ENCODE measurements at regions not wholly inside any gene's neighbourhood (a gene's known extent, or its start where the extent isn't known, plus 50 kb on each side); places are given as distances from the start of the nearest gene placed in this dataset.
"Not testable (repeated sequence)": the region's sequence is repeated elsewhere in the genome, so short reads cannot be mapped to it uniquely, and the experiment has no call there.

DNA sequence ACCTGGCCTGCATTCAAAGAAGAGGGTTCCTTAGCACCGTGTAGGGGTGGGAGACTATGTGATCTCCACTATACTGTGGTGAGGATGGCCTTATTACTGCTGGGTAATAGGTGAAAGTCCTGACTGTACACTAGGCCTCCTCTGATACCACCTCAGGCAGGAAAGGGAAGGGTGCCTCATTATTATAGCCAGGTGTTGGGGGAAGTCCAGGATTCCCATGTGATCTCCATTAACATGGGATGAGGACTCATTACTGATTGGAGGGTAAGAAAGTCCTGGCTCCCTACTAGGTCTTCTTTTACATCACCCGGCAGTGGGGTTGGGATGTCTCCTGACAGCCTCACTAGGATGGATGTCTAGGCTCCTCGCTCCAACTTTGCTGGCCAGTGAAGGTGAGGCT, 252.1 kb downstream of the LRIG3 start:
- DNase-seq, result no peak

DNA sequence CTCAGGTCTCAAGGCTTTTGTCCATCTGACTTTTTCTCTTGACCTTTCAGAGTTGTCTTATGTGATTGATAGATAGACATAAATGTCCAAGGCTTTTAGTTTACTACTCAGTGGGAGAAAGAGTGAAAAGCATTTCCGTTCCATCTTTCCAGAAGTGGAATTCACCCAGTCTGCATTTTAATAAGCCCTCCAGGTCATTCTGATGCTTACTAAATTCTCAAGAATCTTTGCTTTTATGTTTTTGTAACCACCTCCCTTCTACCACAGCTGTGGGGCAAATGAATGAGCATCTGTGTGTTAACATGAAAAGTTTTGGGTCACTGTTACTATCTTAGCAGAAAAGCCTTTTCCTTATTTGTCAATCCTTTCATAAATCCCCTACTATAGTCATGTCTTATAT, 251.4 kb downstream of the LRIG3 start:
- DNase-seq, result no peak

DNA sequence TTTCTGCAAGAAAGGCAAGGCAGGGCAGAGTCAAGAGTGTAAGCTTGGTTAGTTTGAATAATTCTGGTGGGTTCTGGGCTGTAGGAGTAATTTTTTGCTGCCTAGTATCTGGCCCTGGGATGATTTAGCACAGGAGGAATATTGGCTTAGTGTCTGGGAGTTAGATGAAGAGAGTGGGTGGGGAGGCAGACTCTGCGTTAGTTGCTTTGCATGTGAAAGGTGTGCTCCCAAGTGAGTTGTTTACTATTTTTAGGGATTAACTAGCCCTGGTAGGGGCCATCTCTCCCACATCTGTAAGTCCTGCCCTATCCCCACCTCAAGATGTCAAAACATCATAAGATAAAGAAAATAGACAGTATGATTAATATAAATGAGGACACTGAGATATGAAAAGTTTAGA, 249.7 kb downstream of the LRIG3 start:
- DNase-seq, result no peak

DNA sequence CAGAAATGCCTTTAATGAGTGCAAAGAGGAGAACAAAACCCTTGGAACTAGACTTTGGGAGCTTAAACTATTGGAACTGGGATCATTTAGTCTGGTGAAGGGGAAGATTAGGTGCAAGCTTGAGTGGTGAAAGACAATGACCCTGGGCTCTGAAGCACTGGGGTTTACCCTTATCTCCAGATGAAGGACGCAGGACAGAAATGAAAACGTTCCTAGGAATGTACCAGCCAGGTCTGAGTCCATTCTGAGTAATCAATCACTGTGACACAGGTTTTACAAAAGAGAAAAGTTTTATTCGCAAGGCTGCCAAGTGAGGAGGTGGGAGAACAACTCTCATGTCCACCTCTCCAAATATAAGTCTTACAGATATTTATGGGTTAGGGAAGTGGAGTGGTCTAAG, 249.1 kb downstream of the LRIG3 start:
- DNase-seq, result no peak

DNA sequence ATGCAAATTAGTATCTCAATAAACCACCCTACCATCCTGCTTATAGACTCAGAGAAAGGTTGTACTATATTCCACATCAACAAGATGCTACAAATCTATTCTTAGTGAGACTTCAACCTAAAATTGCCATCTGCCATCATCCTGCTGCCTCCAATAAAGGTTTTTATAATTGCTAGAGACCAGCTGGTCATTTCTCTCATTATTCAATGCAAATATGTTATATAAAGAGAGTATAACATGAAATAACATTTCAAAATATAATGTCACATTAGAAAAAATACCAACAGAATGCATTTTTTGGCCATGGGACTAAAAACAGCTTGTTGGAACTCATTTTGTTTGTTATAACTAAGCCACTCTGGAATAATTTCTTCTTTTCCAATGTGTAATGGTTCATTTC, 247.3 kb downstream of the LRIG3 start:
- DNase-seq, result no peak

DNA sequence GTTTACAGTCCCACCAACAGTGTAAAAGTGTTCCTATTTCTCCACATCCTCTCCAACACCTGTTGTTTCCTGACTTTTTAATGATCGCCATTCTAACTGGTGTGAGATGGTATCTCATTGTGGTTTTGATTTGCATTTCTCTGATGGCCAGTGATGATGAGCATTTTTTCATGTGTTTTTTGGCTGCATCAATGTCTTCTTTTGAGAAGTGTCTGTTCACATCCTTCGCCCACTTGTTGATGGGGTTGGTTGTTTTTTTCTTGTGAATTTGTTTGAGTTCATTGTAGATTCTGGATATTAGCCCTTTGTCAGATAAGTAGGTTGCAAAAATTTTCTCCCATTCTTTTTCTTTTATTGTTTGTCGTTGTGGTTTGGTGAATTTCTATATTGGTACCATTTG, 242.5 kb downstream of the LRIG3 start:
- not testable (repeated sequence) for DNase-seq

DNA sequence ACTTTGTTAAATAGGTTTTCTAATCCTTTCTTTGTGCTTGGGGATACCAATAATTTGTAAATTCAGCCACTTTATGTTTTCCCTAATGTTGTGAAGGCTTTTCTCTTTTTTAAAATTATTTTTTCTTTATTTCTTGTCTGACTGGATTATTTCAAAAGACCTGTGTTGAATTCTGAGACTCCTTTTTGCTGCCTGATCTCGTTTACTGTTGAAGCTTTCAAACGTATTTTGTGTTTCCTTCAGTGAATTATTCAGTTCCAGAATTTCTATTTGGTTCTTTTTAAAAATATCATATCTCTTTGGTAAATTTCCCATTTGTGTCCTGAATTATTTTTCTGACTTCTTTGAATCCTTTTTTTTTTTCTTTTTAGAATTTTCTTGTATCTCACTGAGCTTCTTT, 241.6 kb downstream of the LRIG3 start:
- no peak for DNase-seq

DNA sequence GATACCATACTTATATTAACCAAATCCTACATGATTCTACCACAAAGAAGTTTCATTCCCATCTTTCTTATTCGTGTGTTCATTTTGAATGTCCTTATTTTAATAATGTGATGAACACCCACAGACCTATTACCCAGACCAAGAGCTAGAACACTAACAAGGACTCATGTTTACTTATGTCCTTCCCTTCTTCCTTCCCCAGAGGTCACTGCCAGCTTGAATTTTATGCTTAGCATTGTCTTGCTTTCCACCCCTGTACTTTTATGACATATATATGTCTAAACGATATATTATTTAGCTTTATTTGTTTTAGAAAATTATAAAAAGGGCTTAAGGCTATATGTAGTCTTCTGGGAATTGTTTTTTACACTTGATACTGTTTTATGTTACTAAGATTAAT, 238.6 kb downstream of the LRIG3 start:
- no peak for DNase-seq

DNA sequence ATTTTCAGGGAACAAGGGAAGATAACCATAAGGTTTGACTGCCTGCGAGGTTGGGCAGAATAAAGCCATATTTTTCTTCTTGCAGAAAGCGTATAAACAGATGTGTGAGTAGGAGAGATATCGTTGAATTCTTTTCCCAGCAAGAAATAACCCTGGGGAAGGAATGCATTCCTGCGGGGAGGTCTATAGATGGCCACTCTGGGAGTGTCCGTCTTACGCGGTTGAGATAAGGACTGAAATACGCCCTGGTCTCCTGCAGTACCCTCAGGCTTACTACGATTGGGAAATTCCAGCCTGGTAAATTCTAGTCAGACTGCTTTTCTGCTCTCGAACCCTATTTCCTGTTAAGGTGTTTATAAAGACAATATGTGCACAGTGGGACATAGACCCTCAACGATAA, 225.0 kb downstream of the LRIG3 start:
- no peak for DNase-seq

DNA sequence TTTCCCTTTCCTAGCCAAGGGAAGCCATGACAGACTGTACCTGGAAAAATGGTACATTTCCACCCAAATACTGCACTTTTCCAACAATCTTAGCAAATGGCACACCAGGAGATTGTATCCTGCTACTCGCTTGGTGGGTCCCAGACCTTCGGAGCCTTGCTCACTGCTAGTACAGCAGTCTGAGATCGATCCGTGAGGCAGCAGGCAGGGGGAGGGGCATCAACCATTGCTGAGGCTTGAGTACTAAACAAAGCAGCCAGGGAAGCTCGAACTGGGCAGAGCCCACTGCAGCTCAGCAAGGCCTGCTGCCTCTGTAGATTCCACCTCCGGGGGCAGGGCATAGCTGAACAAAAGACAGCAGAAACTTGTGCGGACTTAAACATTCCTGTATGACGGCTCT, 218.8 kb downstream of the LRIG3 start:
- no peak for DNase-seq

DNA sequence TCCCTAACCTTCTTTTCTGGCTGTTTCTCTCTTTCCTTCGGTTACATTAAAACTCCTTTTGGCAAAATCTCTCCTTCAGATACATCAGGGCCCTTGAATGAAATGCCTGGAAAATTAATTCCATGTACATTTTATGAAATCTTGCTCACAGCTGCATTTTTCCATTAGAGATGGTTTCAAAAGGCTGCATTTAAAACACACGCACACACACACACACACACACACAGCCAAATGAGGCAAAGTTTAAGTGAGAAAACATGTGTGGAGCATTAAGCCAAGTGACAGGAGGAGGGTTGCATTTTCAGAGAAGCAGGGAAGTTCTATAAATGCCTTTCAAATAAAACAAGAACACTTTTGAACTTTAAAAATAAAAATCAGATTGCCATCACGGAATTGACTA, 216.4 kb downstream of the LRIG3 start:
- no peak for DNase-seq

DNA sequence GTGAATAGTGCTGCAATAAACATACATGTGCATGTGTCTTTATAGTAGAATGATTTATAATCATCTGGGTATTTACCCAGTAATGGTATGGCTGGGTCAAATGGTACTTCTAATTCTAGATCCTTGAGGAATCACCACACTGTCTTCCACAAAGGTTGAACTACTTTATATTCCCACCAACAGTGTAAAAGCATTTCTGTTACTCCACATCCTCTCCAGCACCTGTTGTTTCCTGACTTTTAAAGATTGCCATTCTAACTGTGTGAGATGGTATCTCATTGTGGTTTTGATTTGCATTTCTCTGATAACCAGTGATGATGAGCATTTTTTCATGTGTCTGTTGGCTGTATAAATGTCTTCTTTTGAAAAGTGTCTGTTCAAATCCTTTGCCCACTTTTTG, 215.5 kb downstream of the LRIG3 start:
- not testable (repeated sequence) for DNase-seq

DNA sequence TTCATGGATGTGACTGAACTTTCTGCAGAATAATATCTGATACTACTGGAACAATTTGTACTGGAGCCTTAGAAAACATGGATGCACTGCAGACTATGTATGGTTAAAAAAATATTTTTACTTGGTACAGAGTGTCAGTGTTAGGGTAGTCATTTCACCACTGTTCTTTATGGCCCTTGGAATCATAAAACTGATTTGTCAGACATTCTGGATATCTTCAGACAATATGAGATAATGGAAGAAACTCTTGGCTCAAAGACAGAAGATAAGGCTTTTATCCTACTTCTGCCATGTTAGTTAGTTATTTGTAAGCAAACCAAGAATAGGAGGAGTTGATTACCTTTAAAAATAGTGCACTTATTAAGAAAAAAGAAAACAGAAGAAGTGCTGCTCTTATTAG, 209.4 kb downstream of the LRIG3 start:
- no peak for DNase-seq

DNA sequence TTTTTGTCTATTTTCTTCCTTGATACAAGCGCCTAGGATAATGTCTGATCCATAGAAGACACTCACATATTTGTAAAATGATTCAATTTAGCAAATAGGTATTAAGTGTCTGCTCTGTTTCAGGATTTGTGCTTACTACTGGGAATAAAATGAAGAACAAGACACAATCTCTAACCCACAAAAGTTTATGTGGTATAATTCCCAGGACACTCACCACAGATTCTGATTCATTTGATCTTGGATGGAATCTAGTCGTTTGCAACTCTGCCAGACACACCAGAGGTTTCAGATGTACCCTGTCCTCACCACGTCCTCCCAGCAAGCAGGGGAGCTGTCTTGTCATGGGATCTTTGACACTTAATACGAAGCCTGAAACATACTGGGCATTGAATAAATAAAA, 208.3 kb downstream of the LRIG3 start:
- no peak for DNase-seq

DNA sequence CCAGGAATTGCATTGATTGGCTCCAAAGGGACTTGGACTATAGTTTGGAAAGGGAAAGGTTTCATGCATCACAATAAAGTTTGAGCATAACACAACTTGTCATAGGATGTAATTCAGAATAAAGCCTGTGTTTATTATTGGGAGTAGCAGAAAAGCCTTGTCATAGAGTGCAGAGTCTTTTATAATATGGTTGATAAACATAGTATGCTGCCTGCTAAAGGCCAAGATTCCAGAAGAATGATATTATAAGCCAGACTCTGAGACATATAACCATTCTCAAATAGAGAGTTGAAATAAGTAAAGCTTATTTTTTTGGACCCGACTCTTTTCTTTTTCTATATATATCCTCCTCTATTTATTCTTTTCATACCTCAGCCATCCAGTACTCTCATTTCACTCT, 207.3 kb downstream of the LRIG3 start:
- DNase-seq, result no peak

DNA sequence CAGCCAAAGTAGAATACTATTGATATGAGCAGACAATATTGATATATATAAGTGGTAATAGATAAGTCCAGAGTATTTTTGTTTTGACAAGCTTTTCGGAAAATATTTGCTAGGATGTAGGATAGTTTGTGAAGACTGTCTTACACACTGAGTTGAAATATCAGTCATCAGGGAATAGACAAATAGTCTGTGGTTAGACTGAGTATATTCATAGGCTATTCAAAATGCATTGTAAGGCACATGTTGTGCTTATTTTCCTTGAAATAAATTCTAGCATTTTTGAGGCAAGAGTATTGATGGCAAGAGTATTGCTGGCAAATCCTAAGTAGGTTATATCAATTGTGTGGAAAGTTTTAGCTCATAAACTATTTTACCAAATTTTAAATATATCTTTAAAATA, 201.1 kb downstream of the LRIG3 start:
- DNase-seq, result no peak

DNA sequence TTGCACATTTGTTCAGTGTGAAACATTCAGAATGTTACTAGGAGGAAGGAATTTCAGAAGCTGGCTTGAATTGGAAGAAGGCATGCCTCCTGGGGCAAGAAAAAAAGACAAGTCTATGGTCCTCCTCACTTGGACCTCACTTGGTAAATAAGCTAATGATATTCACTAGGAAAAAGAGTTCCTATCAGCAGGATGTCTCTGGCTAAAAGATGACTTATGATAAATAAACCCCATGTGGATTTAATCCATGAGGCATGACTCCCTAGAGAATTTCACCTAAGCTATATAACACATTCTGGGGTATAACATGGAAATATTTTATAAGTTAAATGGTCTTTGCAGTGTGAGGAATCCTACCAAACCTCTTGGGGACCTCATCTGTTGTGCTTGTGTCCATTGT, 199.9 kb downstream of the LRIG3 start:
- DNase-seq, result no peak

DNA sequence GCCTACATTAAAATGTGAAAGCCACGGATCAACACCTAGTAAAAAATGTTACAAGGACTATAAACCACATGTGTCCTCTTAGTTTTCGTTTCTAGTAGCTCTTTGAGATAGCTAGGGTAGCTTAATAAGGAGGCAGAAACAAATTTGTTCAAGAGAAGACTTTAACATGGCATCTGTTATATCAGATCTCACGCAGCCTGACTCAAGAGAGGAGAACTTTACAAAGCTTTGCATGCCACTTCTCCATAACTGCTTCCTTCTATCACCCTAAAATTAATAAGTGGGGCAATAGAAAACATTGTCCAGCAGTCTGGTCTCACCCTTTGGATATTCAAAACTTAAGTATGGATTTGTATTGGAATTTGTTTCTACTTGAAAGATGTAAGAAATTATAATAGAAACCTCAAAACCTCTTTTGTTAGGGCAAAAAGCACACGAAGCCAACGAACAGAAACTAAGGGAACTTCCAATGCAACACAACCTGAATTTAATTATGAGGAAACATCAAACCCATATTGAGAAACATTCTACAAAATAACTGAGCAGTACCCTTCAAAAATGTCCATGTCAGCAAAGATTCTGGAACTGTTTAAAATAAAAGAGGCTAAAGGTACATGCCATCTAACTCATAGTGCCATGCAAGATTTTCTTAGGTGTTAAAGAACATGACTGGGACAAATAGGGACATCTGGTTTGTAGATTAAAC, 194.8 kb downstream of the LRIG3 start:
- DNase-seq, result no peak

DNA sequence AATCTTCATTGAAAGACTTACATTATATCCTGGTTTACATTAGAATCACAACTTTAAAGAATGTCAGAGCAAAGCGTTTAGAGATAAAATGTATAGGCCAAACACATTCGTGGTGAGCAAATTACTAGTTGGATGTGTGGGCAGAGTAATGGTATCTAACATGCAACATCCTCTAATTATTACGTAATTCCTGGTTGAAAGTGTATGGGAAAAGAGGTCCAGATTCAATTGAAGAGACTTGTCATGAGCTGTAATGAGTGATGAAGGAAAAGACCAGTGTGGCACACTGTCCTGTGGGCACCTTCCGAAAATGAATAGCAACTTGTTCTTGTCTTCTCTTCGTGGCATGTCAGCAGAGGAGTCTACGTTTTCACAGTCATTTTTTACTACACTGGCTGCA, 192.8 kb downstream of the LRIG3 start:
- no peak for DNase-seq

DNA sequence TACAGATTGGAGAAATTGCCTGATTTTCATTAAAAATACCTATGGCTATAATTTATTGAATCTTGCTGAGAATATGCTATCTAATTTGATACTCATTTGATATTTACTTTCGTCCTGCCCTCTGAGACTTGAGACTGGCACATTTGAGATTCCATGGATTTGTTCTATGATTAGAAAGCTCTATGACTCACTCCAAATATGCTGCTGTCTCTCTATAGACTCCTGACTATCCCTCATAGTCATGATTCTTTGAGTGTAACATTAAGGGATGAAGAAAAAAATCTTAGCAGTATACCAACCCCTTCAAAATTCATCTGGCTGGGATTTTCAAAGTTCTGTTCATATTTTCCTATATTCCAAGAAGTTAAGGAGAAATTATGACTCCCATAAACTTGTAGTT, 191.9 kb downstream of the LRIG3 start:
- no peak for DNase-seq

DNA sequence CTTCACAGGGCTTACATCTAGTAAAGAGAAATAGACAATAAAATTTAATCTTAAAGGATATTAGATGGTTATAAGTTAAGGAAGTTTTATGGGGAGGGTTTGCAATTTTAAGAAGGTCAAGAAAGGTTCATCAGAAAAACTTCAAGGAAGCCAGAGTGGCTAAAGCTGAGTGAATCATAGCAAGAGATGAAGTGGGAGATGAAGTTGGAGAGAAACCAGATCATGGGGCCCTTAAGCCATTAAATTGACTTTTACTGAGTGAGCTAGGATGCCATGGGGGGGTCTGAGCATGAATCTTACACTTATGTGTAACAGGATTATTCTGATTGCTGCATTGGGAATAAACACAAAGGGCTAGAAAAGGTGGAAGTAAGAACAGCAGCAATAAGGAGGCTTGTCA, 189.2 kb downstream of the LRIG3 start:
- DNase-seq, result no peak

DNA sequence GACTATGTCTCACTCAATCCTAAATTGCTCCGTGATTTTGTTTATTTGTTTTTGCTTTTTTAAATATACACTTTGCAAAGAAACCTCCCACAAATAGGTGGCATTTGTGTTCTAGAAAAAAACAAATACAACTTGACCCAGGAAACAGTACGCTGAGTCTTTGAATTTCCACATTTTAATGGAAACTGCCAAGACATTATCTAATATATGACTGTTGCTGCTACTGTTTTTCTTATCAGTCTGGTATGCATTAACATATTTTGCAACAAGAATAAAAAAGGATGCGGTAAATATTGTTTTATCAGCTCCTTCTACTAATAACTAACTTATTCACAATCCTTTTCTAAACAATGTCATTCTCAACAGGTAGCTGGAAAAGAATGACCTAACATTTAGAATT, 187.4 kb downstream of the LRIG3 start:
- no peak for DNase-seq

DNA sequence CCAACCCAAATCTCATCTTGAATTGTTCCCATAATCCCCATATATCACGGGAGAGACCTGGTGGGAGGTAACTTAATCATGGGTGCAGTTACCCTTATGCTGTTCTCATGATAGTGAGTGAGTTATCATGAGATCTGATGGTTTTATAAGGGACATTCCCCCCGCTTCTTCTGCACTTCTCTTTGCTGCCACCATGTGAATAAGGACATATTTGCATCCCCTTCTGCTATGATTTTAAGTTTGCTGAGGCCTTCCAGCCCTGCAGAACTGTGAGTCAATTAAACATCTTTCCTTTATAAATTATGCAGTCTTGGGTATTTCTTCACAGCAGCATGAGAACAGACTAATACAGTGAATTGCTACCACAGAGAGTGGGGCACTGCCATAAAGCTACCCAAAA, 179.1 kb downstream of the LRIG3 start:
- DNase-seq, result no peak

DNA sequence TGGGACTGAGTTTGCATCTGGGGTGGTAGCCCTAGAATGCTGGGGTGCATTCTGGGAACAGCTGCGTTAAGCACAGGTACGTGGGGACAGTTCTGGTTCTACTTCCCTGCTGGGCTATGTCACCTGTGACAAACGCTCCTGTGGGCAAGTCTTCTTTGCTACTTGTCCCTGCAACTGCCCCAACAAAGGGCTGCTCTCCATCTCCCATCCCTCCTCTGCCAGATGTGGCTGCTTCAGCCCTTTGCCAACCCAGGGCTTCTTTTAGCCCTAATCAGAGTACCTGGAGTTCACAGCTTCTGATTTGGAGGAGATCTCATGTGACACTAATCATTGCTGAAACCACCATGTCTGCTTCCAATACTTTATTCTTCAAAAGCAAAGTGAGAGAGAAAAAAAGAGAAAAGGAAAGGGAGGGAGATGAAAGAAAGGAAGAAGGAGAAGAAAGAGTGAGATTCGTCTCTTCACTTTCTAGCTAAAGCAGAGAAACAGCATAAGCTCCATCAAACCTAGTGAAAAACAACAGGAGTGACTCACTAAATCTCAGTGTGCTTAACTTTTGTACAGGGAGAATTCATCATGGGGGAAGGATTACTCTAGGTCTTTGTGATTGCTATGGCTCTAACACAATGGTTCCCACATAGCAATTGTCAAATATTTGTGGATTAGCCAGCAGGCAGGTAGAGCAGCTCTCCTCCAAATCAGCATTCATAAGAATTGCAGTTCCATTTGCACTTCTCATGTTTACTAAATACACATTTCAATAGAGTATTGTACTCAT, 174.8 kb downstream of the LRIG3 start:
- no peak for DNase-seq
